ENCODE measurements at regions not wholly inside any gene's neighbourhood (a gene's known extent, or its start where the extent isn't known, plus 50 kb on each side); places are given as distances from the start of the nearest gene placed in this dataset.

DNA sequence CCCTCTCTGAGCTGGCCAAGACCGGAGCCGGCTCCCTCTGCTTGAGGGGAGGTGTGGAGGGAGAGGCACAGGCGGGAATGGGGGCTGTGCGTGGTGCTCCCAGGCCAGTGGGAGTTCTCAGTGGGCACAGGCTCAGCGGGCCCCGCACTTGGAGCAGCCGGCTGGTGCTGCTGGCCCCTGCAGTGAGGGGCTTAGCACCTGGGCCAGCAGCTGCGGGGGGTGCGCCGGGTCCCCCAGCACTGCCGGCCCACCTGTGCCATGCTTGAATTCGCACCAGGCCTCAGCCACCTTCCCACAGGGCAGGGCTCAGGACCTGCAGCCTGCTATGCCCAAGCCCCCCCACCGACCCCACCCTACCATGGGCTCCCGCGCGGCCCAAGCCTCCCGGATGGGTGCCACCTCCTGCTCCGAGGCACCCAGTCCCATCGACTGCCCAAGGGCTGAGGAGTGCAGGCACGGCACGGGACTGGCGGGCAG, 602.5 kb downstream of the KCTD8 start:
- TF ChIP-seq POLR2A (IDR thresholded peaks at IDR 0.05), result no peak
- TF ChIP-seq, protein P1, sequence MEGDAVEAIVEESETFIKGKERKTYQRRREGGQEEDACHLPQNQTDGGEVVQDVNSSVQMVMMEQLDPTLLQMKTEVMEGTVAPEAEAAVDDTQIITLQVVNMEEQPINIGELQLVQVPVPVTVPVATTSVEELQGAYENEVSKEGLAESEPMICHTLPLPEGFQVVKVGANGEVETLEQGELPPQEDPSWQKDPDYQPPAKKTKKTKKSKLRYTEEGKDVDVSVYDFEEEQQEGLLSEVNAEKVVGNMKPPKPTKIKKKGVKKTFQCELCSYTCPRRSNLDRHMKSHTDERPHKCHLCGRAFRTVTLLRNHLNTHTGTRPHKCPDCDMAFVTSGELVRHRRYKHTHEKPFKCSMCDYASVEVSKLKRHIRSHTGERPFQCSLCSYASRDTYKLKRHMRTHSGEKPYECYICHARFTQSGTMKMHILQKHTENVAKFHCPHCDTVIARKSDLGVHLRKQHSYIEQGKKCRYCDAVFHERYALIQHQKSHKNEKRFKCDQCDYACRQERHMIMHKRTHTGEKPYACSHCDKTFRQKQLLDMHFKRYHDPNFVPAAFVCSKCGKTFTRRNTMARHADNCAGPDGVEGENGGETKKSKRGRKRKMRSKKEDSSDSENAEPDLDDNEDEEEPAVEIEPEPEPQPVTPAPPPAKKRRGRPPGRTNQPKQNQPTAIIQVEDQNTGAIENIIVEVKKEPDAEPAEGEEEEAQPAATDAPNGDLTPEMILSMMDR (IDR thresholded peaks at IDR 0.05), result no peak

All from adrenal gland (tissue), 5 donors.